Calu3 (cell line): ENCODE measurements at regions not wholly inside any gene's neighbourhood (a gene's known extent, or its start where the extent isn't known, plus 50 kb on each side); places are given as distances from the start of the nearest gene placed in this dataset.

ENCODE experiments used
- BruUV-seq: library from RNA; stranded (reverse); fragments of 400-500 nt; replicated peaks from 2 replicates; lab custom pipeline; 2021; lab: Mats Ljungman, UMichigan
- CTCF ChIA-PET: fragments of 300-600 bp; sonication (Branson Sonifier 250); formaldehyde crosslinking; loops from one replicate; lab custom pipeline; 2022; ENCODE audit warnings: antibody characterized with exemption; lab: Charles Lee
- DNase-seq: peaks from one replicate; pipeline ENCODE4 v3.0.0; 2022
- H3K27ac Mint-ChIP-seq: one replicate; pipeline ENCODE4 v1.8.0; 2022; ENCODE audit warnings: mixed read lengths; ENCODE audit not compliant: unreplicated experiment
- H3K27me3 Mint-ChIP-seq: one replicate; pipeline ENCODE4 v1.8.0; 2022; ENCODE audit warnings: mixed read lengths; ENCODE audit not compliant: unreplicated experiment
- H3K36me3 Mint-ChIP-seq: one replicate; pipeline ENCODE4 v1.8.0; 2022; ENCODE audit warnings: mild to moderate bottlenecking, moderate library complexity, mixed read lengths; ENCODE audit not compliant: insufficient read depth, unreplicated experiment
- H3K4me1 Mint-ChIP-seq: one replicate; pipeline ENCODE4 v1.8.0; 2022; ENCODE audit warnings: mild to moderate bottlenecking, low read depth, mixed read lengths; ENCODE audit not compliant: unreplicated experiment
- H3K4me3 Mint-ChIP-seq: one replicate; pipeline ENCODE4 v1.8.0; 2022; ENCODE audit warnings: mild to moderate bottlenecking, low read depth, moderate library complexity, mixed read lengths; ENCODE audit not compliant: unreplicated experiment
- H3K9me3 Mint-ChIP-seq: one replicate; pipeline ENCODE4 v1.8.0; 2022; ENCODE audit warnings: low read depth, mixed read lengths; ENCODE audit not compliant: unreplicated experiment
- intact Hi-C: fragments of 100-400 bp; cut with micrococcal nuclease; formaldehyde crosslinking; loops from one replicate; pipeline ENCODE4 v1.10.0; 2022; ENCODE audit not compliant: unreplicated experiment
- TF ChIP-seq, protein P1 (sequence below): fragments of 200-600 bp; IDR thresholded peaks from one replicate; pipeline ENCODE4 v1.8.0; 2022; ENCODE audit warnings: antibody characterized with exemption; ENCODE audit not compliant: unreplicated experiment

DNA sequence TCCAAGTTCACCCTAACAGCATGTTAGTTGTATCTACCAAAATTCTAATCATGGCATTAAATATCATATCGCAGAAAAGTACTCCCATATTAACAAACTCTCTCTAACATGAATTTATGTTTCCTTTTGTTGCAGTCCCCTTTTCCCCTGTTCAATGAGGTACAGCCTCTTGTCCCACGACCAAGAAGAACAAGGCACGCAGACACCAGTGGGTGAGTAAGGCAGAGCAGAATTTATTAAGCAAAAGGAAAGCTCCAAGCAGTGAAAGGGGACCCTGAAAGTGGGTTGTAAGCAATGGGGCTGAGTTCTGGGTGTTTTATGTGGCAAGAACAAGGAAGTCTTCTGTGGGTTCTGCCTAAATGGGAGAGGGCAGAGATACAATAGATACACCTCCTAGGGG lies 183.5 kb downstream of the LURAP1L start:
- DNase-seq = no peak
- Mint-ChIP-seq H3K4me3 (no peak overlapping the region), H3K4me1 (no peaks in the 10 kb centered on the region), H3K27ac (no peak overlapping the region), H3K9me3 (peaks cover 8% of the 10 kb centered on the region), H3K27me3 (no peaks in the 10 kb centered on the region), H3K36me3 (no peaks in the 10 kb centered on the region)
- no TSS peak for BruUV-seq
- TF ChIP-seq, protein P1, sequence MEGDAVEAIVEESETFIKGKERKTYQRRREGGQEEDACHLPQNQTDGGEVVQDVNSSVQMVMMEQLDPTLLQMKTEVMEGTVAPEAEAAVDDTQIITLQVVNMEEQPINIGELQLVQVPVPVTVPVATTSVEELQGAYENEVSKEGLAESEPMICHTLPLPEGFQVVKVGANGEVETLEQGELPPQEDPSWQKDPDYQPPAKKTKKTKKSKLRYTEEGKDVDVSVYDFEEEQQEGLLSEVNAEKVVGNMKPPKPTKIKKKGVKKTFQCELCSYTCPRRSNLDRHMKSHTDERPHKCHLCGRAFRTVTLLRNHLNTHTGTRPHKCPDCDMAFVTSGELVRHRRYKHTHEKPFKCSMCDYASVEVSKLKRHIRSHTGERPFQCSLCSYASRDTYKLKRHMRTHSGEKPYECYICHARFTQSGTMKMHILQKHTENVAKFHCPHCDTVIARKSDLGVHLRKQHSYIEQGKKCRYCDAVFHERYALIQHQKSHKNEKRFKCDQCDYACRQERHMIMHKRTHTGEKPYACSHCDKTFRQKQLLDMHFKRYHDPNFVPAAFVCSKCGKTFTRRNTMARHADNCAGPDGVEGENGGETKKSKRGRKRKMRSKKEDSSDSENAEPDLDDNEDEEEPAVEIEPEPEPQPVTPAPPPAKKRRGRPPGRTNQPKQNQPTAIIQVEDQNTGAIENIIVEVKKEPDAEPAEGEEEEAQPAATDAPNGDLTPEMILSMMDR = no peak
- intact Hi-C loops = no loop called here
- CTCF ChIA-PET = no interaction called here

DNA sequence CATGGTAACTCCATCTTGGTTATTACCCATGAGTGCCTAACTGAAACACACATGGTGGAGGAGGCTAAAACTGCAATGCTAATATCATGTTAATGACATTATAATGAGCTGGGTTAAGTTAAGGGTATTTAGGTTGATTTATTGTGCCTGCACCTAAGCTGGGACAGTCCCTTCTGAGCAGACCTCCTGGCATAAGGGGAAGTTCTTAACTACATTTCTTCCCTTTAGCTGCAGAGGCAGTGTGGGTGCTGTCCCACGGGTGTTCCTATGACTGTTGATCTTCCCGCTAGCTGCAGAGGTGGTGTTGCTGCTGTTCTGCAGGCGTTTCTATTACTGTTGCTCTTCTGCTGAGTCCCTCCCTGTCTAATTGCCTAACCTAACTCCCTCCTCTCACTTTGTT lies 183.9 kb downstream of the LURAP1L start:
- intact Hi-C loops = no loop called here
- TF ChIP-seq, protein P1 = no peak
- Mint-ChIP-seq H3K9me3 (peaks cover 8% of the 10 kb centered on the region), H3K36me3 (no peaks in the 10 kb centered on the region), H3K27me3 (no peaks in the 10 kb centered on the region), H3K4me1 (no peaks in the 10 kb centered on the region), H3K4me3 (no peak overlapping the region), H3K27ac (no peak overlapping the region)
- BruUV-seq = no TSS peak
- DNase-seq = no peak
- CTCF ChIA-PET = no interaction called here

DNA sequence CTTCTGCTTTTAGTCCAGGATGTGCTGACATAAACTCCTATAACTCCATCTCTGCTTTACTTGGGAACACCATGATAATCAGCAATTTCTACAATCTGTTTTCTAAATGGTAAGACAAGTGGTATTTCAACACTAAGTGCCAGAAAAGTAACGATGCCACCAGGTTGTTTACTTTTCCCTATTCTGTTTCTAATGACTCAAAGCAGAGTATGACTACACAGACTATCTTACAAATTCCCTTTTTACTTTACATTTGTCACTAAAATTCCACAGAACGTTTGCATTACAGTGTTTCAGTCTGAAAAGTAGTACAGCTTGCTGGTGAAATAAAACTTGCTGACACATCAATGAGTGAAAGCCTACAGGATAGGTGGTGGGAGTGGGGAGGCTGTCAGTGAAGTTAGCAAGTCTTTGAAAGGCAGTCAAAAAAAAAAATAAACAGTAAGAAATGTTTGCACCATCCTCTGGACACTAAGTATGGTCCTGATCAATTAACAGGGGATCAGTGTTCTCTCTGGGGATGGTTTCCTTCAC lies 186.5 kb downstream of the LURAP1L start:
- H3K4me3 Mint-ChIP-seq = no peak overlapping the region
- BruUV-seq = no TSS peak
- DNase-seq = no peak
- no peaks in the 10 kb centered on the region for H3K27me3 Mint-ChIP-seq
- TF ChIP-seq, protein P1 = no peak
- no peaks in the 10 kb centered on the region for H3K4me1 Mint-ChIP-seq
- H3K9me3 Mint-ChIP-seq = peaks cover 8% of the 10 kb centered on the region
- intact Hi-C loops = no loop called here
- CTCF ChIA-PET = no interaction called here
- no peak overlapping the region for H3K27ac Mint-ChIP-seq
- no peaks in the 10 kb centered on the region for H3K36me3 Mint-ChIP-seq

DNA sequence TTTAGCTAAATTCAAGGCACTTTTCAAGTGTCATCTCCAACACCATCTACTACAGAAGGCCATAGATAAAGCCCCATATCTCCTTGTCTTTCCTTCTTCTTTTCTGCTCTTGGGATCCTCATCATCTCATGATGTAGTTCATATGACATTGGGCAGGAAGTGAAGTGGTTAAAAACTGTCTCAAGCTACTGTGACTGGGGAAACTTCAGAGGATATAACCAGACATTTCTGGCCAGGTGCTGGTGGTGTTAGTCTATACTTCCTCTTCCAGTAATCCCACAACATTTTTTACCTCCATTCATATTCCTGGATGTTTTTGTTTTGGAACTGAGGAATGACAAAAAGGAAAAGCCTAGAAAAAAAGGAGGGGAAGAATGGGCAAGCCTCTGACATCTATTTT lies 188.7 kb downstream of the LURAP1L start:
- BruUV-seq = no TSS peak
- no peaks in the 10 kb centered on the region for H3K27me3 Mint-ChIP-seq
- H3K27ac Mint-ChIP-seq = no peak overlapping the region

More for the DNA sequence above, 188.7 kb downstream of the LURAP1L start:
- no peak overlapping the region for H3K4me3 Mint-ChIP-seq
- H3K9me3 Mint-ChIP-seq = peaks cover 3% of the 10 kb centered on the region
- no peaks in the 10 kb centered on the region for H3K4me1 Mint-ChIP-seq
- no peaks in the 10 kb centered on the region for H3K36me3 Mint-ChIP-seq
- no peak for DNase-seq
- intact Hi-C loops = no loop called here
- TF ChIP-seq, protein P1 = no peak
- CTCF ChIA-PET = no interaction called here
